ENCODE measurements at regions not wholly inside any gene's neighbourhood (a gene's known extent, or its start where the extent isn't known, plus 50 kb on each side); places are given as distances from the start of the nearest gene placed in this dataset.

DNA sequence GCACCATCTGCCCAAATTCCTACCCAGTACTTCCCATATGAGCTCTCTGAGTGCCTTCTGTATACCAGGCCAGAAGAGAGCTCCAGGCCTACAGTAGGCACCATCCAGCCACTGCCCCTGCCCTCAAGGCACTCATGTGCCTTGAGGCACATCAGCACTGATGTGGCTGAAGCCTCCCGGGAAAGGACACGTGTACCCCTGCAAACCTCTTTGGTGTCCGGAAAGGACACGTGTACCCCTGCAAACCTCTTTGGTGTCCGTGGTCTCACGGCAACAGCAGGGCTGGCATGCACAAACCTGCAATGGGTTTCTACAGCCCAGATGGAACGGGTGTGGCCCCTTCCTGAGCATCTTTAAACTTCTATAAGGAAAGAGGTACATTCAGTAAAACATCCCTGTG lies 209.4 kb upstream of the IGF1R start:
- TF ChIP-seq EZH2 (IDR thresholded peaks at IDR 0.05; ENCODE audit: low read length, unreplicated experiment) = no peak
- no peak for TF ChIP-seq CTCF (conservative IDR thresholded peaks at IDR 0.05; ENCODE audit: low read depth, low read length)
- no peak for TF ChIP-seq EZH2phosphoT487 (IDR thresholded peaks at IDR 0.05; ENCODE audit: borderline replicate concordance, low read length)
